Hepatocyte (in vitro differentiated cells): ENCODE measurements at regions not wholly inside any gene's neighbourhood (a gene's known extent, or its start where the extent isn't known, plus 50 kb on each side); places are given as distances from the start of the nearest gene placed in this dataset.

ENCODE experiments used
- EZH2 ChIP-seq: fragments of 200-600 bp; sonication (generic); IDR thresholded peaks from 2 replicates; pipeline ENCODE4 v1.6.1; 2016; ENCODE audit warnings: antibody characterized with exemption, mild to moderate bottlenecking, borderline replicate concordance
- EZH2phosphoT487 ChIP-seq: fragments of 200-600 bp; sonication (generic); IDR thresholded peaks from one replicate; pipeline ENCODE4 v1.6.1; 2018; ENCODE audit warnings: antibody characterized with exemption, mild to moderate bottlenecking, low read depth, moderate library complexity; ENCODE audit not compliant: unreplicated experiment, severe bottlenecking
- TF ChIP-seq, protein P1 (sequence below): fragments of 200-600 bp; sonication (generic); IDR thresholded peaks from 2 replicates; pipeline ENCODE4 v1.5.1; 2016; ENCODE audit warnings: antibody characterized with exemption, mild to moderate bottlenecking; ENCODE audit not compliant: poor library complexity

DNA sequence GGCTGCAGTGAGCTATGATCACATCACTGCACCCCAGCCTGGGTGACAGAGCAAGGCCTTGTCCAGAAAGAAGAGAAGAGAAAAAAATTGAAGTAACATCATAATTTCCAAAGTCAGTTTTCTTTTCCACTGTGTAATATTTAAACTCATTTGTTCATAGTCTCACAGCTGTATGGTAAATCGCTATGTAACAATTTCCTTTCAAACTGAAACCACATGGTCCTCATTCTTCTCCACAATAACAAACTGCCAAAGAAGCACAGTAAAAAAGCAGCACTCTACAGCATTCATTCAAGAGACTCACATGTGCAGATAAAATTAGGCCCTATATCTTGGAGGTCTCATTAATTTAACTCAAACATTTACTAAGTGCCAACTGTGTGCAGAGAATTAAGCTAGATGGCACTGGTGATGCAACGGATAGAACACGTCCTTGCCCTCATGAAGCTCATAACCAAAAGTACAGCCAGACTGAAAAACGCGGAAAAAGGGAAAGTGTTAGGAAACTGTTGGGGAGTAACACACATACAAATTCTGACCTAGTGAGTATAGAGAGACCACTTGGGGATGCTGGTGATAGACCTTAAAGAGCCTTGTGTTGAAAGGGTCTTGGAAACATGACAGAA, 174.0 kb upstream of the KCTD7 start:
- TF ChIP-seq, protein P1, sequence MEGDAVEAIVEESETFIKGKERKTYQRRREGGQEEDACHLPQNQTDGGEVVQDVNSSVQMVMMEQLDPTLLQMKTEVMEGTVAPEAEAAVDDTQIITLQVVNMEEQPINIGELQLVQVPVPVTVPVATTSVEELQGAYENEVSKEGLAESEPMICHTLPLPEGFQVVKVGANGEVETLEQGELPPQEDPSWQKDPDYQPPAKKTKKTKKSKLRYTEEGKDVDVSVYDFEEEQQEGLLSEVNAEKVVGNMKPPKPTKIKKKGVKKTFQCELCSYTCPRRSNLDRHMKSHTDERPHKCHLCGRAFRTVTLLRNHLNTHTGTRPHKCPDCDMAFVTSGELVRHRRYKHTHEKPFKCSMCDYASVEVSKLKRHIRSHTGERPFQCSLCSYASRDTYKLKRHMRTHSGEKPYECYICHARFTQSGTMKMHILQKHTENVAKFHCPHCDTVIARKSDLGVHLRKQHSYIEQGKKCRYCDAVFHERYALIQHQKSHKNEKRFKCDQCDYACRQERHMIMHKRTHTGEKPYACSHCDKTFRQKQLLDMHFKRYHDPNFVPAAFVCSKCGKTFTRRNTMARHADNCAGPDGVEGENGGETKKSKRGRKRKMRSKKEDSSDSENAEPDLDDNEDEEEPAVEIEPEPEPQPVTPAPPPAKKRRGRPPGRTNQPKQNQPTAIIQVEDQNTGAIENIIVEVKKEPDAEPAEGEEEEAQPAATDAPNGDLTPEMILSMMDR = no peak
- TF ChIP-seq EZH2 (no peak), EZH2phosphoT487 (no peak)
